ENCODE measurements at regions not wholly inside any gene's neighbourhood (a gene's known extent, or its start where the extent isn't known, plus 50 kb on each side); places are given as distances from the start of the nearest gene placed in this dataset.

DNA sequence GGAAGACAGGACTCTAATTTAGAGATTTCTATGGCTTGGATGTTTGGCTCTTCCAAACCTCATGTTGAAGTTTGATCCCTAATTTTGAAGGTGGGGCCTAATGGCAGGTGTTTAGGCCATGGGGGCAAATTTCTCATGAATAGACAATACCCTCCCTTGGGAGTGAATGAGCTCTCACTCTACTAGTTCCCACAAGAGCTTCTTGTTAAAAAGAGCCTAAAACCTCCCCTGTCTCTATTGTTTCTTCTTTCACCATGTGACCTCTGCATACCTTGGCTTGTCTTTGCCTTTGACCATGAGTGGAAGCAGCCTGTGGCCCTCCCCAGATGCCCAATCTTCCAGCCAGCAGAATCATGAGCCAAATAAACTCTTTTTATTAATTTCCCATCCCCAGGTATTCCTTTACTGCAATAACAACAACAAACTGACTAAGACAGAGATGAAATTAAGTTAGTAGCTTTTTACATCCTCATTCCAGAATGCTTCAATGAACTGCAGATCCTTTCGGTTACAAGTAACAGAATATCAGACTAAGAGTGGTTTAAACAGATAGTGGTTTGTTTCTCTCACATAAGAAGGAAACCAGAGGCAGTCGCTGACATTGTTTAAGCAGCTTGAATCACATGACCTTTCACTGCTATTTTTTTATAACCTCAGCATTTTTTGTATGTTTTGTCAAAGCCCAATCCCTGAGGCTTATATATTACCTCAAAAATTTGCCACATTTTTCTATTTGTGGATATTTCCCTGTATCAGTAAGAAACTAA is 1013.3 kb upstream of the SEMA6D start:
- Histone ChIP-seq H3K14ac (ENCODE audit: insufficient read length) (no peak overlapping the region), H3K23me2 (ENCODE audit: low read depth, low read length) (no peaks in the 10 kb centered on the region), H3K56ac (replicated peaks; ENCODE audit: insufficient read length, low read depth, low read length) (no peak overlapping the region), H2AFZ (ENCODE audit: low read length) (no peak overlapping the region; the same call in 1 of the 2 replicates), H2BK15ac (ENCODE audit: low read length) (no peak overlapping the region), H3K27ac (ENCODE audit: low read depth, low read length) (no peak overlapping the region), H3K9ac (replicated peaks in 1 of 4; ENCODE audit: extremely low read depth in 1 of 4, low read depth in 3 of 4, low read length in 3 of 4) (no peak overlapping the region), H3K4me2 (ENCODE audit: insufficient read depth in 1 of 2, low read depth in 2 of 2, low read length in 2 of 2) (no peak overlapping the region), H3K79me1 (ENCODE audit: low read depth, low read length) (no peaks in the 10 kb centered on the region), H2BK120ac (replicated peaks; ENCODE audit: low read depth, low read length) (no peak overlapping the region), H4K5ac (ENCODE audit: insufficient read length, low read depth, low read length) (no peak overlapping the region), H3K9me3 (ENCODE audit: insufficient read depth in 2 of 2, low read depth in 1 of 2, low read length in 1 of 2) (no peaks in the 10 kb centered on the region), H3K18ac (ENCODE audit: extremely low read depth, low read length) (no peak overlapping the region), H4K20me1 (replicated peaks in 1 of 2; ENCODE audit: control insufficient read depth in 1 of 2, insufficient read depth in 2 of 2, low read length in 2 of 2) (no peaks in the 10 kb centered on the region), H2BK20ac (ENCODE audit: low read length) (no peak overlapping the region), H2BK5ac (ENCODE audit: low read depth, low read length) (no peak overlapping the region), H2BK12ac (ENCODE audit: low read depth, low read length) (no peak overlapping the region), H3K23ac (ENCODE audit: insufficient read length) (no peak overlapping the region), H3K4me1 (replicated peaks in 1 of 4; ENCODE audit: control insufficient read depth in 3 of 4, insufficient read depth in 4 of 4, low read length in 3 of 4) (no peaks in the 10 kb centered on the region), H2AK5ac (ENCODE audit: low read depth, low read length) (no peak overlapping the region), H4K8ac (ENCODE audit: extremely low read depth, insufficient read depth, low read length) (no peak overlapping the region), H3K4me3 (ENCODE audit: extremely low read depth in 1 of 4, insufficient read depth in 2 of 4, low read depth in 3 of 4, low read length in 4 of 4) (no peak overlapping the region), H3K27me3 (replicated peaks in 1 of 4; ENCODE audit: control insufficient read depth in 3 of 4, extremely low read depth in 1 of 4, insufficient read depth in 3 of 4, low read length in 3 of 4) (no peaks in the 10 kb centered on the region), H3K36me3 (ENCODE audit: control insufficient read depth in 2 of 4, insufficient read depth in 4 of 4, low read length in 3 of 4) (no peaks in the 10 kb centered on the region), H3K79me2 (ENCODE audit: control insufficient read depth in 1 of 2, insufficient read depth in 2 of 2, low read length in 2 of 2) (no peaks in the 10 kb centered on the region), H3K4ac (replicated peaks; ENCODE audit: insufficient read length, low read depth, low read length) (no peak overlapping the region), H4K91ac (replicated peaks; ENCODE audit: insufficient read length, low read length) (no peak overlapping the region)
- DNase-seq (ENCODE audit: low read depth in 1 of 2, low spot score in 2 of 2) (no peak), FAIRE-seq (no peak)
- 90% methylated on average over 2 of the region's 2 CpGs; no CpG with 5 or more reads in 1 of the 2 experiments for WGBS, 2 experiments (ENCODE audit: extremely low coverage in 1 of 2, insufficient coverage in 1 of 2, insufficient read length in 1 of 2, insufficient replicate concordance in 2 of 2, low coverage in 1 of 2, low lambda C conversion rate in 2 of 2, missing lambda C conversion rate in 1 of 2)
- CTCF ChIA-PET (ENCODE audit: partially characterized antibody): no interaction called here
- POLR2A ChIA-PET (ENCODE audit: partially characterized antibody): no interaction called here
- TF ChIP-seq CHD2 (IDR thresholded peaks at IDR 0.05; ENCODE audit: low read length) (no peak), NANOG (IDR thresholded peaks at IDR 0.05; ENCODE audit: insufficient read depth, low read depth, low read length, poor library complexity, severe bottlenecking) (no peak), SIX5 (IDR thresholded peaks at IDR 0.05; ENCODE audit: low read depth, low read length) (no peak), EP300 (IDR thresholded peaks at IDR 0.05; ENCODE audit: borderline replicate concordance in 1 of 2, low read depth in 2 of 2, low read length in 2 of 2) (no peak), YY1 (IDR thresholded peaks at IDR 0.05; ENCODE audit: low read depth, low read length) (no peak), POU5F1 (IDR thresholded peaks at IDR 0.05; ENCODE audit: low read depth, low read length) (no peak), NRF1 (IDR thresholded peaks at IDR 0.05; ENCODE audit: low read depth, low read length) (no peak), EGR1 (IDR thresholded peaks at IDR 0.05; ENCODE audit: borderline replicate concordance, low read depth, low read length) (no peak), CBX8 (IDR thresholded peaks at IDR 0.05; ENCODE audit: borderline replicate concordance, low read depth, low read length) (no peak), TAF1 (IDR thresholded peaks at IDR 0.05; ENCODE audit: low read depth, low read length) (no peak), GABPA (IDR thresholded peaks at IDR 0.05; ENCODE audit: borderline replicate concordance, insufficient read depth, low read length) (no peak)
- TF ChIP-seq, protein P1, sequence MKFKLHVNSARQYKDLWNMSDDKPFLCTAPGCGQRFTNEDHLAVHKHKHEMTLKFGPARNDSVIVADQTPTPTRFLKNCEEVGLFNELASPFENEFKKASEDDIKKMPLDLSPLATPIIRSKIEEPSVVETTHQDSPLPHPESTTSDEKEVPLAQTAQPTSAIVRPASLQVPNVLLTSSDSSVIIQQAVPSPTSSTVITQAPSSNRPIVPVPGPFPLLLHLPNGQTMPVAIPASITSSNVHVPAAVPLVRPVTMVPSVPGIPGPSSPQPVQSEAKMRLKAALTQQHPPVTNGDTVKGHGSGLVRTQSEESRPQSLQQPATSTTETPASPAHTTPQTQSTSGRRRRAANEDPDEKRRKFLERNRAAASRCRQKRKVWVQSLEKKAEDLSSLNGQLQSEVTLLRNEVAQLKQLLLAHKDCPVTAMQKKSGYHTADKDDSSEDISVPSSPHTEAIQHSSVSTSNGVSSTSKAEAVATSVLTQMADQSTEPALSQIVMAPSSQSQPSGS (IDR thresholded peaks at IDR 0.05; ENCODE audit: low read length): no peak

Data from H1 (cell line).